Fibroblast of the aortic adventitia (primary cell): ENCODE measurements at regions not wholly inside any gene's neighbourhood (a gene's known extent, or its start where the extent isn't known, plus 50 kb on each side); places are given as distances from the start of the nearest gene placed in this dataset.
A peak's percentile ranks its signal among the peaks of the same experiment; 100 is the strongest.

Experiments
- DNase-seq: peaks from one replicate; pipeline ENCODE4 v3.0.0-alpha.2; 2010; ENCODE audit warnings: low read depth
- H3K4me3 ChIP-seq: 2 replicates; pipeline ENCODE4 v1.5.1; 2011; ENCODE audit warnings: low read depth, mild to moderate bottlenecking, control low read depth, low read length, moderate library complexity
- TF ChIP-seq, protein P1 (sequence below): IDR thresholded peaks from 2 replicates; pipeline ENCODE4 v1.5.1; 2011; ENCODE audit warnings: mild to moderate bottlenecking, low read length, control low read depth, inconsistent platforms; ENCODE audit not compliant: insufficient read depth

DNA sequence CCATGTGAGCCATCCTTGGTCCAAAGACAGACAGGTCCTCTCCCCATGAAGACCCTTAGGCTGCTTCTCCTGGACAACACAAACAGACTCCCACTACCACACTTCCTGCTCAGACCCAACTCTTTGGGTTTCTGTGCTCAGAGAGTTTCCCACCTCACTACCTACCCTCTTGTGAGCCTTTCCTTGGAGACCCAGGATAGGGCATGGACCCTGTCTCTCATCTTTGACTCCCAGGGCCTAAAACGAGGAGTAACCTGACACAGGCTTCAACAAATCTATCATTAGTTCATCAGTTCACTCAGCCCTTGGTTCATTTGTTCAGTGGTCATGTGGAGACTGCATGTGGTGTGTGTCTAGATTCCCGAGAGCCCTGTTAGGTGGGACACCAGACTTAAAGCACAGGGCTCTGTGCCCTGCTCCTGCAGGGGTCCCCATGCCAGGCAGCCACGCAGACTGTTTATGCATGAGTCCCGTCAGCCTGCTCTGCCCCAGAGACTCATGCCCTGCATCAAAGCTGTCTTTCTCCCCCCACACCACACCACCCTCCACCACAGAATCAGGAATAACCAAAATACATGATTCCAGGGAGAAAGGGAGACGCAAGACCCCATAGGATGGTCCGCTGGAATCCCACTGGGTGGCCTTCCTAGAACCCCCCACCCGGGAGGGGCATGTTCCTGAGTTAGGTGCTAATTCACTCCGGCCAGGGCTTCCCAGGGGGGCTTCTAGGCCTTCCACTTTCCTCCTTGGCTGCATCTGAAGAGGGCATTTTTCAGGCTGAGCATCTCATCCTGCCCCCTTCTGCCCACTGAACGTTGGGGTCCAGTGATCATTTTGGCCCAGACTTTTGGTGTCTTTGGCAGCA, 100.2 kb upstream of the TEX51 start:
- no peak overlapping the region for H3K4me3 ChIP-seq
- TF ChIP-seq, protein P1, sequence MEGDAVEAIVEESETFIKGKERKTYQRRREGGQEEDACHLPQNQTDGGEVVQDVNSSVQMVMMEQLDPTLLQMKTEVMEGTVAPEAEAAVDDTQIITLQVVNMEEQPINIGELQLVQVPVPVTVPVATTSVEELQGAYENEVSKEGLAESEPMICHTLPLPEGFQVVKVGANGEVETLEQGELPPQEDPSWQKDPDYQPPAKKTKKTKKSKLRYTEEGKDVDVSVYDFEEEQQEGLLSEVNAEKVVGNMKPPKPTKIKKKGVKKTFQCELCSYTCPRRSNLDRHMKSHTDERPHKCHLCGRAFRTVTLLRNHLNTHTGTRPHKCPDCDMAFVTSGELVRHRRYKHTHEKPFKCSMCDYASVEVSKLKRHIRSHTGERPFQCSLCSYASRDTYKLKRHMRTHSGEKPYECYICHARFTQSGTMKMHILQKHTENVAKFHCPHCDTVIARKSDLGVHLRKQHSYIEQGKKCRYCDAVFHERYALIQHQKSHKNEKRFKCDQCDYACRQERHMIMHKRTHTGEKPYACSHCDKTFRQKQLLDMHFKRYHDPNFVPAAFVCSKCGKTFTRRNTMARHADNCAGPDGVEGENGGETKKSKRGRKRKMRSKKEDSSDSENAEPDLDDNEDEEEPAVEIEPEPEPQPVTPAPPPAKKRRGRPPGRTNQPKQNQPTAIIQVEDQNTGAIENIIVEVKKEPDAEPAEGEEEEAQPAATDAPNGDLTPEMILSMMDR: no peak
- no peak for DNase-seq

DNA sequence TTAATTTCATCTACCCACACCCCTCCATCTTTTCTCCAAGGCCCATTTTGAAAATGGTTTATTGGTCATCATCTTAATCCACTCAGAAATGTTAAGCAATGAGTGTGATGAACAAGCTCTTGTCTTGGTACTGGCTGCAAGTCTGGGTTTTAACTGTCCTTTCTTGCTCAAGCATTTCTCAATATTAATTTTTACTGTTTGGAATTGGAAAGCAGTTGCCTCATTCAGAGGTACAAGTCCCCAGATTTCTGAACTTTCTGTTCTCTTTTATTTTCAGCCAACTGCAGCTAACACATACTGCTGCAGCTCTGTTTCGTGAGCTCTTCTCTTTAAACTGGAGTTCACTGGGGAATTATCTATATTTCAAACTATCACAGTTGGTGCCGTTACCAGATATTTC, 99.4 kb upstream of the TEX51 start:
- H3K4me3 ChIP-seq: no peak overlapping the region
- no peak for DNase-seq
- TF ChIP-seq, protein P1: no peak

DNA sequence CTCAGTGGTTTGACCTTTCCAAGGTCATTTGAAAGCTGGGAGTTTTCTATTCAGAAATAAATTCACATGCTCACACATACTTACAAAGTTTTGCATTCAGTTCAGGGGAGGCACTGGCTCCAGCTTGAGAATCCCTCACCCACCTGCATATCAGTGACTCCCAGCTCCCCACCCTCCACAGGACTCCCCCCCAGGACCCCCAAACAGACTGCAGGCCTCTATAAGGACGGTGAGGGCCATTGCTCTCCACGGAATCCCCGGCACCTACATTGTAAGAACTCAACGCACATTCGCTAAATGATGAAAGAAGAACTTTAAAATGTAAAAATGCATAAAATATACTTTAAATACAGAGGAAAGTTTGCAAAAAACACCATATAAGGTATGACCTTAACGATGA, 97.2 kb upstream of the TEX51 start:
- no peak for DNase-seq
- TF ChIP-seq, protein P1: no peak

DNA sequence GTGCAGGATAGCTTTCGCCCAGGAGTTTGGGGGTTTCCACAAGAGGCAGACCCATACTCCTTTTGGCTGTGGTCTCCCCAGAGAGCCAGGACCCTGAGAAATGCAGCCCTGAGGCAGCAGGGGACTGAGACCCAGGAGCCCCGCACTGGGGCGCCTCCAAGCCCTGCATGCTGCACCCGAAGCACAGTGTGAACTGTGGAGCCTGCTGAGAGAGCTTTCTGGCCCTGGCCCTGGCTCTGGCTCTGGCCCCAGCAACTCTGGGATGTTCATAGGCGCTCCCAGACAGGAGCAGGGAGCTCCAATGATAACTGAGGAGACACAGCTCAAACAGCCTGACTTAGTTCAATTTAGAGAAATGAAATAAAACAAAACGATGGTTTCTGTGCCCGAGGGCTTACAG, 96.4 kb upstream of the TEX51 start:
- TF ChIP-seq, protein P1: no peak
- no peak for DNase-seq

More for the DNA sequence above, 97.2 kb upstream of the TEX51 start:
- H3K4me3 ChIP-seq: no peak overlapping the region

DNA sequence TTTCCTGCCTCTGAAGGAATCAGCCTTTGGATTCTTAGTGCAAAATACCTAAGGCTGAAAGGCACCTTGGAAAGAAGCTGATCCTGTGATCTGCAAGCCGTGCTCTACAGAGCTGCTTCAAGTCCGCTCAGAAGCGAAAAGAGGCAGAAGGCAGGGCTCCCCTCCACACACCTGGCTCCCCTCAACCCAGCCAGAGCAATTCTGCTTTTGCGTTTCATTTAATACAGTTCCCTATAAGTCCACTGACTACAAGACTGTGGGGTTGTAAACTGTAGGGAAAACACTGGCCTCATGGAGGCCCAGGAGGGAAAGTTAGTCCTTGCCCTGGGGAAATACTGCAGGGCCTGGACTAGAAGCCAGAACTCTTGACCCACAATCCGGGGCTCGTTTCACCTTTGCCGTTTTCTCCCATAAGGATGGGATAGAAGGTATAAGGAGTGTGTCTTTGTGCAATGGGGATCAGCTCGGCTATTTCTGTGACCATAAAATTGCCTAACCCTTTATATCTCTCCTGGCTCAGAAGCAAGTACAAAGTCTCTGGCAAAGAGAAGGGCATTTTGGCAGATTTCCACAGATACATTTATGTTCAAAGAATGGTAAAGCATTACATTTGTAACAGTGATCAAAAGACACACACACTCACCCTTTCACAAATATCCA, 95.8 kb upstream of the TEX51 start:
- peak; percentile 3 for DNase-seq
- H3K4me3 ChIP-seq: no peak overlapping the region
- TF ChIP-seq, protein P1: no peak

More for the DNA sequence above, 96.4 kb upstream of the TEX51 start:
- H3K4me3 ChIP-seq: no peak overlapping the region

DNA sequence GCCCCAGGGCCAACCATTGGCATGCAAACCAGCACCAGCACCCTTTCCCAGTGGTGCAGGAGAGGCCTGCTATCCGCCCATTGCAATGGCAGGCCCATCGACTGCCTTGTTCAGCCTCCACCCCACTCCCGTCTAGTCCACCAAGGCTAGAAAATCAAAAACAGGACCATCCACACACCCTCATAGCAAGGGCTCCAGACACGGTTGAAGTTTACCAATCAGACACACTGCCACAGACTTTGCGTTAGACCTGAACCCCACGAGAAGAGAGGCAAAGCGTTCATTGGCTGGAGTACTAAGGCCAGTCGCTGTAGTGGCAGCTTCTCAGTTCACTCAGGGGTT, 95.3 kb upstream of the TEX51 start:
- DNase-seq: no peak
- no peak overlapping the region for H3K4me3 ChIP-seq
- TF ChIP-seq, protein P1: no peak
